ENCODE measurements at regions not wholly inside any gene's neighbourhood (a gene's known extent, or its start where the extent isn't known, plus 50 kb on each side); places are given as distances from the start of the nearest gene placed in this dataset.

GRCh38 chr7:52317921-52318320 is 717.5 kb upstream of the POM121L12 start:
- no peak for TF ChIP-seq CTCF (IDR thresholded peaks at IDR 0.05)
- TF ChIP-seq EP300 (IDR thresholded peaks at IDR 0.05; ENCODE audit: low read depth): no peak
- TF ChIP-seq POLR2A (IDR thresholded peaks at IDR 0.05): no peak
- no peak for TF ChIP-seq POLR2AphosphoS5 (IDR thresholded peaks at IDR 0.05)
